NCI-H2196 treated with DMSO at 0.1 percent for 48 hours (cell line): ENCODE measurements at regions not wholly inside any gene's neighbourhood (a gene's known extent, or its start where the extent isn't known, plus 50 kb on each side); places are given as distances from the start of the nearest gene placed in this dataset.
A peak's percentile ranks its signal among the peaks of the same experiment; 100 is the strongest.

Experiments
- DNase-seq: peaks from one replicate; lab custom pipeline; 2025; ENCODE audit not compliant: unreplicated experiment; lab: John Stamatoyannopoulos, UW

- no peak for DNase-seq
Observed at GRCh38 chr1:163789911-163790310, 468.2 kb downstream of the NUF2 start.

GRCh38 chr1:163794551-163794950 lies 472.8 kb downstream of the NUF2 start:
- no peak for DNase-seq

- peak; percentile 69 for DNase-seq
Observed at GRCh38 chr1:163796394-163796821, 474.7 kb downstream of the NUF2 start.

DNA sequence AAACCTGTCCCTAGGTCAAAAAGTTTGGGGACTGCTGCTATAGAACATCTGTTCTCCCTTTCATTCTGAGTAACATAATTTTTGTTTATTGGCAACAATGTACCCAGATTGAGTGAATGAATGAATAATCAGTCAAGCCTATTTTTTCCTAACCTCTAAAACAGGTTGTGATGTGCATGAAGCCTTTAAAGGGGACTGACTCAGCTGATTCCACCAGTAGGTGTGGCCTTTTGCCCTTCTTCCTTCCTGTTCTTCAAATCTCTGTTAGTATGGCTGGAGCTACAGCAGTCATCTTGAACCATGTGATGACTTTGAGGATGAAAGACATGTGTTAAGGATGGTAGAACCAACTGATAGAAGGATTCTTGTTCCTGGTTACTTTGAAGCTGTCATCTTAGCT lies 476.1 kb downstream of the NUF2 start:
- no peak for DNase-seq

DNA sequence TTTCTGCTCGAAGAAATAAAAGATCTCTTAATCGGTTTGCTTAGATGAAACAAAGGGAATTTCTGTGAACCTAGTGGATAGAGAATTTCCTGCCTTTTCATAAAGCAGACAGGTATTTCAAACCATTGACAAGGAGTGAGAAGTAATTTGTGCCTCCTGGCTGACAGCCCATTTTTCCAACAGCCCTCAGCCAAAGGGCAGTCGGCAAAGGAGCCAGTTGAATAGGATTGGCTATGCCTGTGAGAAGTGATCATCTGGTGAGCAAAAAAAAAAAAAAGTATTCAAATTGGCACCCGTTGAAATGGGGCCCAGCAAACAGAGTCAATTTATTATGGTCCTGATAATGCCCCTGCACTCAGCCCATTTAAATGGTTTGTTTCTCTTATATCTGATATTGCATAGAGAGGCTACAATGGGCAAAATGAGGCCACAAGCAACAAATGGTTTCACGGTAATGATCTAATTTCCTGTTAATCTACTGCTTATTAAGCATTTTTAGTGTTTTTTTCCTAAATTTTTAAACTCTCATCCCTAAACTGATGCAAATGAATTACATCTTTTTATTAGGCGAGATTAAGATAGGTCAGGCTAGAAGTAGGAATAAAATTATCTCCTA lies 477.5 kb downstream of the NUF2 start:
- no peak for DNase-seq

DNA sequence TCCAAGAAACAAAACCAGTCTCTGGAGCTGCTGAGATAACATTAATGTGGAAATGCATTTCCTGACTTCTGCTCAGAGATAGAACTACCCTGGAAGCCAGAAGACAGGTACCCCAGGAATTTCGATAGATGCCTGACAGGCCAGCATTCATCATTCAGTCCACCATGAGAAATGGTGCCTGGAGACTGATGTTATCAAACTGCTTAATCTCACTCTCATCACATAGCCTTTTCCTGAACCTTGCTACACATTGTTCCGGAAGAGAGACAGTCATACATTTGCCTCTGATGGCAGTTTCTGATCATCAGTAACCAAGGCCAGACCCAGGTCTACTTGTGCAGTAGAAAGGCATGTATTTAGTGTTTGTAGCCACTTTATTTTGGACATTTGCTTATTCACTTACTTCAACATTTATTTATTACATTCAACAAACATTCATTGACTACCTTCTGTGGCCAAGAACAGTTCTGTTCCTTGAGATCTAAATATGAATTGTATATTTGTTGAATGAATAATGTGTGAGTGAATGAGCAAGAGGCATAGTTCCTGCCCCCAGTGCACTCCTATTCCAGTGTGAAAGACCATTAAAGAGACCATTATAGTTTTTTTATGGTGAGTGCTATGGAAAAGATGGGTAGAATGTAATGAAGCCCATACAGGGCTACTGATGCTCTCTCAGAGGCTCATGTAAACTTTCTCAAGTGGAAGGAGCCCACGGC lies 485.7 kb downstream of the NUF2 start:
- DNase-seq = no peak

GRCh38 chr1:163813251-163813650 lies 491.5 kb downstream of the NUF2 start:
- DNase-seq = no peak

- DNase-seq = no peak
Observed at GRCh38 chr1:163820226-163820625, 498.5 kb downstream of the NUF2 start.

DNA sequence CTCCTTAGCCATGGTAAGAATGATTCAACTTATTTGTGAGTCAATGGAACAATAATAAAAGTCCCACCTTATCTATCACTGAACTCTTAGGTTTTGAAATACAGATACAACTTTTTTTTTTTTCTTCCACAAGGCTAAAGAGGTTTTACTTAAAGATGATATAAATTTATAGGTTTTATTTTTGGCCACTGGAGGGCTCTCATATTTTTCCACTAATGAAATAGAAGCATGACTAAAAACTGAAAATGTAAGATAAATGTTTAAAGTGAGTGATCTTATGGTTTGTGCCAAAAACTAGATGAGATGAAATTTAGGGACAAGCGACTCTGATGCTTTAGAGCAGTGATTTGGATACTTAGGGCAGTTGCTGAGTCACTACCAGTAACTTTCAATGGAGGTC lies 499.0 kb downstream of the NUF2 start:
- DNase-seq = no peak

- DNase-seq = no peak
Observed at GRCh38 chr1:163821679-163822078, 499.9 kb downstream of the NUF2 start.

DNA sequence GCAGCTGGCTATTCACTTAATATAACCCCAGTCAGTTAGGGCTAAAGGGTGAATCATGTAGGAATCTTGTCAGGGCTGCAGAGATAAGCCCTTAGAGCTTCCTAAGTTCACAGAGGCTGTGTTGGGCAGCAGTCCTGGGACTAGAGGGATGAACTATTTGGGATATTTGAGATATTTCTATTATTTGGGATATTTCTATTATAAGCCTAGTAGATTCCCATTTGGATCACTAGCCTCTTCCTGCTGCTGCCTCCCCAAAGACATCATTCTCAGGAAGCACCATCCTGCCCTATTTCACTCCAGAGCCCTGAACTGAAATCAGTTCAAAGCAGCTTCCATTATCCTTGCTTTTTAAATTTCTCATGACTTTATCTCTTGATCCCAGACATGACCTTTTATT lies 501.3 kb downstream of the NUF2 start:
- DNase-seq = no peak

GRCh38 chr1:163824006-163824405 lies 502.3 kb downstream of the NUF2 start:
- DNase-seq = no peak

DNA sequence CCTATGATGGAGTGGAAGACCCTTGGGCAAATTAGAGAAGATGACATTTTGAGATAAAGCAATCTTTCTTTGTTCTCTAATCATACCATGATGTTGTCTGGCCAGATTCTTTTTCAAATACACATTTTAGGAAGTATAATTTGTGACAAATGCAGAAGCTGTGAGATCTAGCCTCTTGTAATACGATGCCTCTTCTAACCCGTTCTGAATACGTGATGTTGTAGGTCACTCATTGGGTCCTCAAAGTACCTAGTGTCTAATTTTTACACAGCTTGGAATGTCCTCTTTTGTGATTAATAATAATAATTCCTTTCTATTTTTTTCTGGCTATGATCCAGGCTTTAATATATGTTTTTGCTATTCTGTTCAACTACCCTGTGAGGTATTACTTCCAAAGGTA lies 502.7 kb downstream of the NUF2 start:
- DNase-seq = no peak

GRCh38 chr1:163826500-163826899 lies 504.7 kb downstream of the NUF2 start:
- peak; percentile 92 for DNase-seq

- DNase-seq = no peak
Observed at GRCh38 chr1:163834778-163835177, 513.0 kb downstream of the NUF2 start.

- no peak for DNase-seq
Observed at GRCh38 chr1:163836481-163836880, 514.7 kb downstream of the NUF2 start.

DNA sequence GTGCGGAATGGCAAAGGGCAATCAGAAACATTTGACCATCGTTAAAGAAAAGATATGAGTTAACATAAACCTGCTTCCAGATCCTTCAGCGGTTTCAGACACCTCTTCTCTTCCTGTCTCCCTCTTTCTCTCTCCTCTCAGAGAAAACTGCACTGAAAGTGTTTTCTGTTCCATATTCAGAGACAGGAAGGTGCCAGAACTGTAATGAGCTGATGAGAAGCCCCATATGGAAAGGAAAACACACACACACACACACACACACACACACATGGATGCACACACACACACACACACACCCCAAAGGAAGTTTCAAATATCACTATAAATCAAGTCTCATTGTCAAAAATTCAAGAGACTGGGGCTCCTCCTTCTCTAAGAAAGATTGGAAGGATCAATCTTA lies 515.5 kb downstream of the NUF2 start:
- DNase-seq = no peak

- no peak for DNase-seq
Observed at GRCh38 chr1:163842571-163842970, 520.8 kb downstream of the NUF2 start.

- no peak for DNase-seq
Observed at GRCh38 chr1:163844459-163844858, 522.7 kb downstream of the NUF2 start.

DNA sequence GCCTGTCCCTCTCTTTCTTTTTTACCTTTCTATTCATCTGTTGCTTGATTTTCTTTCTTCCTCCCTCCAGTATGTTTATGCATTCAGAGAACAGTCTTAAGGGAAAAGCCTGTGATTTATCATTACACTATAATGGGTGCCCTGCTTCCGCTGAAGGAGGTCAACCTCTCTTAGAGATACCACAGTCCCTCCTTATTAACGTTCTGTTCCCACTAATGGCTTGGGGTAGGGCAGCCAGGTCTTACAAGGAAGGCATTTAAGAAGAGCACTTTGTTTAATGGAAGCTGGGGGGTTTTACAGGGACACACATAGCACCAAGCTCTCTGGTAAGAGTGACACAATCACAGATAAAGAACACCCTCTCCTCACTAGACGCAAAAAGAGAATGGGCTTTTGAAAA lies 523.5 kb downstream of the NUF2 start:
- DNase-seq = no peak

GRCh38 chr1:163863731-163864130 lies 542.0 kb downstream of the NUF2 start:
- no peak for DNase-seq

DNA sequence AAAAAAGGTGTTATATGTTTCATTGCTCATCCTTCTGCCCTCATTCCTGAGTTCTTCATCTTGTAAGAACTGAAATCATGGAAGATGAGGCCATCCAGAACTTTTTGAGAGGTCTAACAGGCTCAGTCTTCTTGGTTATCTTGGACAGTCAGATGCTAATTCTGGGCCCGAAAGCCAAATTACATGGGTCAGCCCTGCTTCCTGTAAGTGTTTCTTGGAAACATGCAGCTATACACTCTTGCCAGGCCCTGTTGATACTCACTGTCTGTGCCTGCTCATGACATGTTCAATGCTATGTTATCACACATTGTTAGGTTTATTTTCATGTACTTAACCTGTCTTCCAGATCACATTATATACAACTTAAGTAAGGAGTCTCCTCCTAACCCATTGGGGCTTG lies 542.5 kb downstream of the NUF2 start:
- no peak for DNase-seq

- no peak for DNase-seq
Observed at GRCh38 chr1:163866564-163866963, 544.8 kb downstream of the NUF2 start.
